ENCODE measurements at regions not wholly inside any gene's neighbourhood (a gene's known extent, or its start where the extent isn't known, plus 50 kb on each side); places are given as distances from the start of the nearest gene placed in this dataset.
"Not testable (repeated sequence)": the region's sequence is repeated elsewhere in the genome, so short reads cannot be mapped to it uniquely, and the experiment has no call there.

DNA sequence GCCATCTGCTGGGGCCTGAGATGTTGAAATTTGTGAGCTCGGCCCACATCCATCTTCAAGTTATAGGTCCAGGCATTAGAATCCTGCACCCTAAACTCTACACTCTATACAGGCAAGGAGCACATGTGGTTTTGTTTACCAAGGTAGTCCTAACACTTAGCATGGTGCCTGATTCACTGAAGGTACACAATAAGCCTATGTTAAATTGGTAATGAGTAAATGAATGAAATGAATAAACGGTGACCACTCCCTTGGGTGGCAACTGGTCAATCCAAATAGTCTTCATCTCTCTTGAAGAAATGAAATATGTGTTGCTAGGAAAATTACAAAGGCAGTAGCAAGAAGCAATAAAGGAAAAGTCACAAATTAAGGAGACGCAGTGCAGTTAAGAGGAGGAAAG is 359.3 kb upstream of the UBE2E2 start:
- no peak for DNase-seq

GRCh38 chr3:22846566-22846965 is 356.6 kb upstream of the UBE2E2 start:
- DNase-seq, result no peak

DNA sequence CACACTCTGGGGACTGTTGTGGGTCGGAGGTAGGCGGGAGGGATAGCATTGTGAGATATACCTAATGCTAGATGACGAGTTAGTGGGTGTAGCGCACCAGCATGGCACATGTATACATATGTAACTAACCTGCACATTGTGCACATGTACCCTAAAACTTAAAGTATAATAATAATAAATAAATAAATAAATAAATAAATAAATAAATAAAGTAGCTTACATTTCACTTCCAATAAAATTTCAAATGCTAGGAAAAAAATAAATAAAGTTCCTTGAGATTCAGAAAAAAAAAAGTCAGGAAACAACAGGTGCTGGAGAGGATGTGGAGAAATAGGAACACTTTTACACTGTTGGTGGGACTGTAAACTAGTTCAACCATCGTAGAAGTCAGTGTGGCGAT is 353.5 kb upstream of the UBE2E2 start:
- DNase-seq, result not testable (repeated sequence)

DNA sequence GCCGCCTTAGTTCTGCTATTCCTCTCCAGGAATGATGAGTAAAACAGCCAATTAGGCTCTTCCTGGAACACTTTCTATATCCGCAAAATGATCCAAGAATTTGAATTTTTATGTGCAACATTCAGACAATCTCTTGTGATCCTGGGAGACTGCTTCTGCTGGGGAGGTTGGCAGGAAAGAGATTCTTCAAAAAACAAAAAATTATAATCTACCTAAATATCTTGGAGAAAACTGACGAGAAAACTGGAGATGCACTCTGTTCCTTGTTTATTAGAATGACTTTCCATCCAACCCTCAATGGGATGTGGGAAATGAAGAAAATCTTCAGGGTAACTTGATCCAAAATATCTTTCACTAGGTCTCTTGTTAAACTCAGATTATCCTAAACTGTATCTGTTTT is 346.3 kb upstream of the UBE2E2 start:
- DNase-seq, result no peak

GRCh38 chr3:22858486-22858885 is 344.6 kb upstream of the UBE2E2 start:
- DNase-seq, result no peak

DNA sequence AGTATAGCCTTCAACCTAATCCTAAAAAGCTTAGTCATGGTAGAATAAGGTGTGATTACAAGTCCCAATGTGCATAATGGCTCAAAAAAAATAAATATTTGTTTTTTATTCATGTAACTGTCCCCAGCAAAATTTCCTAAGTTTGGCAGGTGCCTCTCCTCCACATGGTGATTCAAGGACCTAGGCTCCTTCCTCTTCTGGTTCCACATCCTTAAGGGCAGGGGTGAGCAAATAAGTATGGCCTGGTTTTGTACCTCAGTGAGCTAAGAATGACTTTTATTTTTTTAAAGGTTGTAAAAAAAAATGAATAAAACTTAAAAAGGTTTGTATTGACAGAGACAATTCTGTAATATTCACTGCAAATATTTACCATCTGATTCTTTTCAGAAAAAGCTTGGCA is 343.5 kb upstream of the UBE2E2 start:
- DNase-seq, result no peak

GRCh38 chr3:22861426-22861825 is 341.7 kb upstream of the UBE2E2 start:
- no peak for DNase-seq

DNA sequence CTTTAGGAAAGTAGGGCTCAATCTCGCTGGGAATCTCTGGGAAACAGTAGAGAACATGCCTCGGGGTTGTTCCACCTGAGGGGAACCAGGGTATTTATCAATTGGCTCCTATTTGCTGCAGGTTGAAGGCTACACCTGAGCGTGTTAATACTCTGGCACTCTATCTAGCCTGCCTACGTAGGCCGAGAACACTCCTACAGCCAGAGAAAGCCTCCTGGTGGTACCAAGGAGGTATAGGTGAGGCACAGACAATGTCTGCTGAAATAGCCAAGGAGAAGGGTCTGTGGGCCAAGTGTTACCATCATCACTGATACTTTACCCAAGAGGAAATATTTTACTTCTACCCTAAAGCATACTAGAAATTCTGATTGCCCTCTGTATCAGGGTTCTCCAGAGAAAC is 341.0 kb upstream of the UBE2E2 start:
- DNase-seq, result no peak

GRCh38 chr3:22882834-22883233 is 320.3 kb upstream of the UBE2E2 start:
- DNase-seq, result not testable (repeated sequence)

GRCh38 chr3:22885039-22885438 is 318.1 kb upstream of the UBE2E2 start:
- no peak for DNase-seq

DNA sequence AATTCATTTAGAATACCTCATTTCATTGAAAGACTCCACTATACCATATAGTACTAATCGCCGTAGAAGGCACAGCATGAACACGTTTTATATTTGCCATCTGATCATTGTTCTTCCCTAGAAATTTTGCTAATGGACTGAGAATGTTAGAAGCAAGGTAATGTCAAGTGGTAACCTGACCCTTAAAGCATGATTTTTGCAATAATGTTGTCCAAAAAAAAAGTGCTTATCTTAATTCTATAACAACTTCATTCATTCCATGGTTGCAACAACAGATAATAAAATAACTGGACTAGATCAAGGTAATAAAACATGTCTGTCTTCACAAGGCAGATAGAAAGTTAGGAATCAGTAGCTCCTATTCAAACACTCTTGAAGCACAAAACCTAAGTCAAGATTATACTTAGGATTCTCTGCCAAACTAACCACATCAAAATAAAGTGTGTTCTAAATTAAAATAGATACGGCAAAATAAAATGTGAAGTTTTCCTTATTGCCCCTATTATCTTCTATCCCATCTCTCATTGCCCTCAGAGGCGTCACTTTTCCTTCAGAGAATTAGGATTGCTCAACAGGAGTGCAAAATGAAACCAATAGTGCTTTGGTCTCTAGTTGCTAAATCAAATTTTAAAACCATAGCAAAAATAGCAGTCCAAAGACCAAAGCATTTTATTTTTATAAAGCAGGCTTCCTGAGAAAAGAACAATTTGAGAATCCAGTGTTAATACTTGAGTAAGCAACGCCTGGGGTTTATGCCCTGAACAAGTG is 317.4 kb upstream of the UBE2E2 start:
- no peak for DNase-seq

- DNase-seq, result no peak
Observed at GRCh38 chr3:22886439-22887068, 316.6 kb upstream of the UBE2E2 start.

GRCh38 chr3:22887664-22888291 is 315.3 kb upstream of the UBE2E2 start:
- DNase-seq, result no peak

- no peak for DNase-seq
Observed at GRCh38 chr3:22893101-22893500, 310.0 kb upstream of the UBE2E2 start.

- DNase-seq, result no peak
Observed at GRCh38 chr3:22893644-22894325, 309.3 kb upstream of the UBE2E2 start.

GRCh38 chr3:22894865-22895264 is 308.3 kb upstream of the UBE2E2 start:
- DNase-seq, result no peak

DNA sequence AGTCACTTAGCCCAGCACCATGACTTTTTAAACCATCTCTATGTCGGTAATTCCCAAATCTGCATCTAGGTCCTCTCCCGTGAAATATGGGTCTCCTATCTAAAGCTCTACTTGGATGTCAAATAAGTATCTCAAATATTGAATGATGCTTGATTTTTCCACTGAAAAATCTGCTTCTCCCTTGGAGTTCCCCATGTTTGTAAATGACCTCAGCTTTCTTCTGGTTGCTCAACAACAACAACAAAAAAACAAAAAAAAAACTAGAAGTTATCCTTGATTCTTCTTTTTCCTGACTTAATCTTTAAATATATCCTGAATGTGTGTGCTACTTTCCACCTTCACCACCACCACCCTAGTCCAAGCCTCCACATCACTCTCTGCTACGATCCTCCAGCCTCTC is 307.5 kb upstream of the UBE2E2 start:
- DNase-seq, result no peak

DNA sequence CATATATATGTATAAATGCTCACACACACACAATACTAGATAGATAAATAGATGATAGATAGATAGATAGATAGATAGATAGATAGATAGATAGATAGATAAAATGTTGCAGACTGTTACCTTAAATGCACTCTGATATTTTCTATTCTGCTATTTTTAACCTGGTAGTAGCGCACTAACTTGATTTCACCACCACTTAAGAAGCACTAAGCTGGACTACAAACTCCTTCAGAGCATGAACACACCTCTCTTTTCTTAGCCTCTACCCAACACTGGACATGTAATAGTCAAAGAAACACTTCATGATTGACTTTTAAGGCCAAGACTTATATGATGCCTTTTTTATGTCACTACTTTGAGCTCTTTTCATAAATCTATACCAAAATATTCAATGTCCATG is 304.6 kb upstream of the UBE2E2 start:
- DNase-seq, result no peak

DNA sequence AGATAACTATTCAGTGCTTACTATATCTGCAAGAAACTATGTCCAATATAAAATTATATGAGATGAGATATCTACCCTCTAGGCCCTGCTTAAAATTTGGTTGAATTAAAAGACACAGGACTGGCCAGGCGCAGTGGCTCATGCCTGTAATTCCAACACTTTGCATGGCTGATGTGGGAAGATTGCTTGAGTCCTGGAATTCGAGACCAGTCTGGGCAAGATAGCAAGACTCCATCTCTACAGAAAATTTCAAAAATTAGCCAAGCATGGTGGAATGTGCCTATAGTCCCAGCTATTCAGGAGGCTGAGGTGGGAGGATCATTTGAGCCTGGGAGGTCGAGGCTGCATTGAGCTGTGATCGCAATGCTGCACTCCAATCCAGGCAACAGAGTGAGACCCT is 303.7 kb upstream of the UBE2E2 start:
- no peak for DNase-seq

DNA sequence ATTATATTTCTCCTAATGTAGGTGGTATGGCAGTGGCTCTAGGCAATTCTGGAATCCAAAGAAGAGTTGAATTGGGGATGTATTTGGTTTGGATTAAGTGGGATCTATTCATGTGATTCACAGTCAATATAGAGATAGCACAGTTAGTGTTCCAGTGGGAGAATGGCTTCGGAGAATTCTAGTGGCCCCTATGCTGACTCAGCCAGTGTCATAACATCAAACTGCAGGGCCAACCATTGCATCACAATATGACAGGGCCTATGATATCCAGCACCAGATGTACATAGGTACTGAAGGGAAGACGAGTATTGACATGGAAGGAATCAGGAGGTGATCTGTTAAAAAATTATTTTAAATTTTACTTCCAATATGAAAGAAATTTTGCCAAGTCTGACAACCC is 302.8 kb upstream of the UBE2E2 start:
- no peak for DNase-seq

- DNase-seq, result no peak
Observed at GRCh38 chr3:22901684-22902083, 301.4 kb upstream of the UBE2E2 start.

DNA sequence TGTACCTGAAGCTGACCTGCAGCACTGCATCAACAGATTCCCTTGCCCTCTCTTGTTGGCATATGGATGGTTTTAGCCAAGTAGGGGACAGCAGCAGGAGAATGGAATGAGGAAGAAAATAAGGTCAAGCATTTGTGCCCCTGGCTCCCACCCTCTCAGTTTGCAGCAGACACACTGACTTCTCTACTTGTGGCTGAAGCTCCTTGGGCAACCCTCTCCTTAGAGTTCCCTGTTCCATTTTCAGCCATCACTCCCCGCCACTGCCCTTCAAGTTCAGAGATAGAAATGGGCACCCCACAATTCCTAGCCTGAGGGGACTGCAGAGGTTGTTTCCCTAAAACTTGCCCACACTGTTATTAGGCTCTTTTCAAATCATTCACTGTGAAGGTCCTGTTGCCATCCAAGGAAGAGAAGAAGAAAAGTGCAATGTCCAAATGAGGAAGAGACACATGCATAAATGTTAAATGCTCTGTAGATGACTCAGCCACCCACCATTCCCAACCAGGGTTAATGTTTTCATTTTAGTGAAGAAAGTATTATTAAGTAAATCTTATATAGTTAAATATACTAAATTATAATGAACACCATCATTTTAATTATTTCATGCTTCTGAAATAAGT is 295.9 kb upstream of the UBE2E2 start:
- no peak for DNase-seq

DNA sequence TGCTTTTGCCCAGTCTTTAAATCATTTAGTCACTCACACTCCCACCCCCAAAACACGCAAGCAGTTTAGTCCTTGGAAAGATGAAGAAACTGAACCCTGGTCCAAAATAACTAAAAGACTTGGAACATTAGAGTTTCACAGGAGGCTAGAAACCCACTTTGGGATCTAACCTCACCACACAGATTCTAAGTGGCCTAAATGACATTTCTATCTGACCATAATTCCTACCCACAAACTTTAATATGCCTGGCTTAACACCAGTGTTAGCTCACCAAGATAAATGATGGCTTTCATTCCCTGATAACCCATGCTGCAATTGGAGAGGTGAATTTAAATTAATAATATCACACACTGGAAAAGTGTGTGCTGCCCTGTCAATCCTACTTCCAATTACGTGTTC is 295.3 kb upstream of the UBE2E2 start:
- DNase-seq, result no peak

Data from CD4-positive, alpha-beta T cell treated with Interleukin-12 subunit alpha and Interleukin-12 subunit beta, for 1 hour (primary cell).